Osteoblast (primary cell): ENCODE measurements at regions not wholly inside any gene's neighbourhood (a gene's known extent, or its start where the extent isn't known, plus 50 kb on each side); places are given as distances from the start of the nearest gene placed in this dataset.

Source experiments
- DNase-seq: peaks from one replicate; pipeline ENCODE4 v3.0.0; 2011; ENCODE audit warnings: low spot score, mixed read lengths; ENCODE audit not compliant: insufficient read length; ENCODE audit errors: missing footprints
- H2AFZ ChIP-seq: 2 replicates; pipeline ENCODE4 v1.6.0; 2011; ENCODE audit warnings: mild to moderate bottlenecking, low read length
- H3K27ac ChIP-seq: 2 replicates; pipeline ENCODE4 v1.5.1; 2011; ENCODE audit warnings: mild to moderate bottlenecking, low read depth, low read length, moderate library complexity
- H3K27me3 ChIP-seq: 2 replicates; pipeline ENCODE4 v1.6.0; 2012; ENCODE audit warnings: mild to moderate bottlenecking, control low read depth, inconsistent platforms, low read length, moderate library complexity; ENCODE audit not compliant: insufficient read depth
- H3K36me3 ChIP-seq: 2 replicates; pipeline ENCODE4 v1.5.1; 2011; ENCODE audit warnings: mild to moderate bottlenecking, low read length, control low read depth, moderate library complexity; ENCODE audit not compliant: insufficient read depth
- H3K4me1 ChIP-seq: 2 replicates; pipeline ENCODE4 v1.5.1; 2011; ENCODE audit warnings: mild to moderate bottlenecking, low read length, control low read depth, moderate library complexity; ENCODE audit not compliant: insufficient read depth
- H3K4me2 ChIP-seq: 2 replicates; pipeline ENCODE4 v1.6.0; 2011; ENCODE audit warnings: mild to moderate bottlenecking, low read length; ENCODE audit not compliant: insufficient read depth
- H3K4me3 ChIP-seq: fragments of 200-600 bp; sonication (generic); 3 replicates; pipeline ENCODE4 v1.5.1; 2012; ENCODE audit warnings: mild to moderate bottlenecking, low read length, inconsistent platforms; ENCODE audit not compliant: insufficient read depth
- H3K79me2 ChIP-seq: 2 replicates; pipeline ENCODE4 v1.6.0; 2012; ENCODE audit warnings: mild to moderate bottlenecking, low read length, control low read depth, inconsistent platforms; ENCODE audit not compliant: insufficient read depth
- H3K9me3 ChIP-seq: 2 replicates; pipeline ENCODE4 v1.5.1; 2011; ENCODE audit warnings: low read depth, low read length, control low read depth
- H4K20me1 ChIP-seq: 2 replicates; pipeline ENCODE4 v1.6.0; 2012; ENCODE audit warnings: mild to moderate bottlenecking, low read length, control low read depth; ENCODE audit not compliant: insufficient read depth
- TF ChIP-seq, protein P1 (sequence below): IDR thresholded peaks from 2 replicates; pipeline ENCODE4 v1.5.1; 2011; ENCODE audit warnings: mild to moderate bottlenecking, low read depth, low read length, moderate library complexity; ENCODE audit errors: extremely low read depth

DNA sequence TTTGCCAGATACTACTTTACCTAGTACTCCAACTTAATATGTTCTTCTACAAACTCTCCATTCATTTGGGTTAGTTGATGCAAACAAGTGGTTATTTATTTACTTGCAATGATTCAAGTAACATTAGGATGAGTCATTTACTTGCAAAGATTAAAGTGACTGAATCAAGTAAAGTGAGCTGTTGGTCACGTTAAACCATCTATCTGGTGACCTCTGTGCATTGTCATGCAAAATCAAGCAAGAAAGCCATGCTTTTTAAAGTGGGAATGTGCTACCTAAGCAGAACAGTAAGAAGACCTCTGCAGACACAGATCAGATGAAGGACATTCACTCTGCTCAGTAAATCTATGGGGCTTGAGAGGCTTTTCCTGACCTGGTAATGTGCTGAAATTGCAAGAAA is 254.7 kb downstream of the LRRIQ3 start:
- TF ChIP-seq, protein P1, sequence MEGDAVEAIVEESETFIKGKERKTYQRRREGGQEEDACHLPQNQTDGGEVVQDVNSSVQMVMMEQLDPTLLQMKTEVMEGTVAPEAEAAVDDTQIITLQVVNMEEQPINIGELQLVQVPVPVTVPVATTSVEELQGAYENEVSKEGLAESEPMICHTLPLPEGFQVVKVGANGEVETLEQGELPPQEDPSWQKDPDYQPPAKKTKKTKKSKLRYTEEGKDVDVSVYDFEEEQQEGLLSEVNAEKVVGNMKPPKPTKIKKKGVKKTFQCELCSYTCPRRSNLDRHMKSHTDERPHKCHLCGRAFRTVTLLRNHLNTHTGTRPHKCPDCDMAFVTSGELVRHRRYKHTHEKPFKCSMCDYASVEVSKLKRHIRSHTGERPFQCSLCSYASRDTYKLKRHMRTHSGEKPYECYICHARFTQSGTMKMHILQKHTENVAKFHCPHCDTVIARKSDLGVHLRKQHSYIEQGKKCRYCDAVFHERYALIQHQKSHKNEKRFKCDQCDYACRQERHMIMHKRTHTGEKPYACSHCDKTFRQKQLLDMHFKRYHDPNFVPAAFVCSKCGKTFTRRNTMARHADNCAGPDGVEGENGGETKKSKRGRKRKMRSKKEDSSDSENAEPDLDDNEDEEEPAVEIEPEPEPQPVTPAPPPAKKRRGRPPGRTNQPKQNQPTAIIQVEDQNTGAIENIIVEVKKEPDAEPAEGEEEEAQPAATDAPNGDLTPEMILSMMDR, result no peak
- no peaks in the 10 kb centered on the region for H3K27me3 ChIP-seq
- H3K4me2 ChIP-seq, result no peak overlapping the region
- no peaks in the 10 kb centered on the region for H3K36me3 ChIP-seq
- H3K79me2 ChIP-seq, result no peaks in the 10 kb centered on the region
- no peaks in the 10 kb centered on the region for H3K9me3 ChIP-seq
- no peak overlapping the region for H3K4me3 ChIP-seq
- H3K27ac ChIP-seq, result no peak overlapping the region
- no peak for DNase-seq
- H2AFZ ChIP-seq, result no peak overlapping the region
- no peaks in the 10 kb centered on the region for H3K4me1 ChIP-seq
- H4K20me1 ChIP-seq, result no peaks in the 10 kb centered on the region

DNA sequence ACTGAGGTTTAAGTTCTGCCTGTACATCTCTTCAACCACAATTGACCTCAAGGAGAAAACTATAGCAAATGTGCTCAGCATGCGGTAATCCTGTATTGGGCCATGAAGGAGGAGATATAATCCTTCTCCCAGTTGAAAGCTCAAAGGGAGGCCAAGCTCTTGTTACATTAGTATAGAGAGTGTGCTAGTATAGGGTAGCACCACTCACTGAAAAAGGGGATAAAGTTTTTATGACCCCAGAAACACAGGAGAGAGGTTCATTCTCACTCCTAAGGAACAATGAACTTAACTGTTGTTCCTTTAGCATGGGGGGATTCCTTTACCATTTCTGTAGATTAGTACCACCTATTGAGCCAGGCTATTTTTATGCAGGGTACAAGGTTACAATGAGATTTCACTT is 267.7 kb downstream of the LRRIQ3 start:
- no peak overlapping the region for H2AFZ ChIP-seq
- H3K27me3 ChIP-seq, result no peaks in the 10 kb centered on the region
- H3K36me3 ChIP-seq, result no peaks in the 10 kb centered on the region
- no peaks in the 10 kb centered on the region for H3K79me2 ChIP-seq
- no peak for DNase-seq
- H3K4me1 ChIP-seq, result no peaks in the 10 kb centered on the region
- TF ChIP-seq, protein P1, result no peak
- no peak overlapping the region for H3K27ac ChIP-seq
- H3K4me3 ChIP-seq, result no peak overlapping the region
- no peak overlapping the region for H3K4me2 ChIP-seq
- peaks cover 3% of the 10 kb centered on the region for H3K9me3 ChIP-seq
- no peaks in the 10 kb centered on the region for H4K20me1 ChIP-seq

DNA sequence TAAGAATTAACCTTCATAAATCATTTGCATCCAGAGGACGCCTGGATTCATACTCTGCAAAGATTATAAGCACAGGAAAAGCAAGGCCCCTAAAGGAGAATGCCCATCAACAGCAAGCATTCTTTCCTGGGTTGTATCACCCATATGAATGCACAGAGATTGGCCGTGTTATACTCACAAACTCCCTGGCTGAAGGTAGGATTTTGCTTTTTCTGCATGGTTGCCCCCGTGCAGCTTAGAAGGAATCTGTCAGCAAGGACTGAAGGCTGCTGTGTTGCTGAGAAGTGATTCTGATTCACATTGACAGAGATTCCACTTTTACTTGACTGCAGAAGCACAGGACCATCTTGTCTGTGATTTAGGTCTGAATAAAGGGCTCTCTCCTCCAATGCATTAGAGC is 283.0 kb downstream of the LRRIQ3 start:
- no peaks in the 10 kb centered on the region for H3K36me3 ChIP-seq
- TF ChIP-seq, protein P1, result no peak
- H3K4me2 ChIP-seq, result no peak overlapping the region
- H3K9me3 ChIP-seq, result no peaks in the 10 kb centered on the region
- no peaks in the 10 kb centered on the region for H4K20me1 ChIP-seq
- no peak overlapping the region for H3K4me3 ChIP-seq
- no peaks in the 10 kb centered on the region for H3K4me1 ChIP-seq
- no peak for DNase-seq
- no peaks in the 10 kb centered on the region for H3K27me3 ChIP-seq
- no peak overlapping the region for H3K27ac ChIP-seq
- H3K79me2 ChIP-seq, result no peaks in the 10 kb centered on the region
- no peak overlapping the region for H2AFZ ChIP-seq

DNA sequence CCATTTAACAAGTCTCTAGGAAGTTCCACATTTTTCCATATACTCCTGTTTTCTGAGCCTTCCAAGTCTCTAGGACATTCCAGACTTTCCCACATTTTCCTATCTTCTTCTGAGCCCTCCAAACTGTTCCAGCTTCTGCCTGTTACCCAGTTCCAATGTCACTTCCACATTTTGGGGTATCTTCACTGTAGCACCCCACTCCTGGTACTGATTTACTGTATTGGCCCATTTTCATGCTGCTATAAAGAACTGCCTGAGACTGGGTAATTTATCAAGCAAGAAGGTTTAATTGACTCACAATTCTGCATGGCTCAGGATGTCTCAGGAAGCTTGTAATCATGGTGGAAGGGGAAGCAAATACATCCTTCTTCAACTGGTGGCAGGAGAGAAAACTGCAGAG is 285.0 kb downstream of the LRRIQ3 start:
- Histone ChIP-seq H3K9me3 (no peaks in the 10 kb centered on the region), H3K4me3 (no peak overlapping the region), H3K4me1 (no peaks in the 10 kb centered on the region), H2AFZ (no peak overlapping the region), H4K20me1 (no peaks in the 10 kb centered on the region), H3K27me3 (no peaks in the 10 kb centered on the region), H3K27ac (no peak overlapping the region), H3K4me2 (no peak overlapping the region), H3K36me3 (no peaks in the 10 kb centered on the region), H3K79me2 (no peaks in the 10 kb centered on the region)
- TF ChIP-seq, protein P1, result no peak
- DNase-seq, result no peak
